Left lung (tissue), 4 donors: ENCODE measurements at regions not wholly inside any gene's neighbourhood (a gene's known extent, or its start where the extent isn't known, plus 50 kb on each side); places are given as distances from the start of the nearest gene placed in this dataset.

Experiments used
- ATAC-seq: fragments of 200-7000 bp; cut with Tn5 transposase; one replicate; pipeline ENCODE4 v1.9.1; 2020; ENCODE audit warnings: moderate library complexity
- DNase-seq, 4 donors: peaks; one replicate each; pipeline ENCODE4 v3.0.0-alpha.2; 2013 to 2020
- H3K27ac ChIP-seq, 2 donors: fragments of 200-600 bp; sonication (generic) in 1 of 2; one replicate each; pipeline versions ENCODE4 v1.5.0 to v1.8.0; 2020 to 2021
- H3K27me3 ChIP-seq, 2 donors: fragments of 200-600 bp; sonication (generic) in 1 of 2; one replicate each; pipeline versions ENCODE4 v1.5.0 to v1.8.0; 2020 to 2021
- H3K36me3 ChIP-seq, 2 donors: fragments of 200-600 bp; sonication (generic) in 1 of 2; one replicate each; pipeline versions ENCODE4 v1.5.0 to v1.8.0; 2020 to 2021
- H3K4me1 ChIP-seq, 2 donors: fragments of 200-600 bp; one replicate each; pipeline ENCODE4 v1.8.0; 2021
- H3K4me3 ChIP-seq, 2 donors: fragments of 200-600 bp; sonication (generic) in 1 of 2; one replicate each; pipeline versions ENCODE4 v1.5.0 to v1.8.0; 2020 to 2021; ENCODE audit warnings: mild to moderate bottlenecking in 1 of 2
- H3K9me3 ChIP-seq, 2 donors: fragments of 200-600 bp; sonication (generic) in 1 of 2; one replicate each; pipeline versions ENCODE4 v1.5.0 to v1.8.0; 2020 to 2021
- CTCF ChIP-seq, 2 donors: fragments of 200-600 bp; sonication (generic) in 1 of 2; IDR thresholded peaks; one replicate each; pipeline versions ENCODE4 v1.5.0 to v1.8.0; 2021; ENCODE audit warnings: antibody characterized with exemption in 2 of 2
- intact Hi-C, 2 donors: fragments of 100-400 bp; cut with DNase I; formaldehyde crosslinking; loops; one replicate each; pipeline versions ENCODE4 v1.11.2 to v1.14.2; 2022
- donor health status: DM: no; HTN: yes; CAD: no.
- donor health status: DM: no; HTN: no; CAD: no.

- H3K9me3 ChIP-seq: peaks cover 0 to 7% of the 10 kb centered on the region in 2 donors
- no peaks in the 10 kb centered on the region for H3K36me3 ChIP-seq
- no peak overlapping the region for H3K4me3 ChIP-seq
- H3K27ac ChIP-seq: no peak overlapping the region
- ATAC-seq (no peak), DNase-seq (no peak)
- H3K4me1 ChIP-seq: no peaks in the 10 kb centered on the region
- H3K27me3 ChIP-seq: no peaks in the 10 kb centered on the region
- intact Hi-C loops: no loop called here
- TF ChIP-seq CTCF (IDR thresholded peaks at IDR 0.05): no peak
Measured at GRCh38 chr5:130243641-130244040, 339.4 kb downstream of the CHSY3 start.

GRCh38 chr5:130237721-130238120 lies 333.5 kb downstream of the CHSY3 start:
- H3K4me3 ChIP-seq: no peak overlapping the region
- H3K27ac ChIP-seq: no peak overlapping the region
- TF ChIP-seq CTCF (IDR thresholded peaks at IDR 0.05): no peak
- ATAC-seq (no peak), DNase-seq (no peak)
- intact Hi-C loops: no loop called here
- no peaks in the 10 kb centered on the region for H3K4me1 ChIP-seq
- H3K9me3 ChIP-seq: no peaks in the 10 kb centered on the region
- no peaks in the 10 kb centered on the region for H3K27me3 ChIP-seq
- H3K36me3 ChIP-seq: no peaks in the 10 kb centered on the region
